HG02571 (cell line): ENCODE measurements at regions not wholly inside any gene's neighbourhood (a gene's known extent, or its start where the extent isn't known, plus 50 kb on each side); places are given as distances from the start of the nearest gene placed in this dataset.
"Not testable (repeated sequence)": the region's sequence is repeated elsewhere in the genome, so short reads cannot be mapped to it uniquely, and the experiment has no call there.

Source experiments
- ATAC-seq: cut with Tn5 transposase; IDR thresholded peaks from one replicate; pipeline ENCODE4 v1.9.1; 2021; ENCODE audit warnings: mild to moderate bottlenecking, moderate library complexity; ENCODE audit not compliant: unreplicated experiment

DNA sequence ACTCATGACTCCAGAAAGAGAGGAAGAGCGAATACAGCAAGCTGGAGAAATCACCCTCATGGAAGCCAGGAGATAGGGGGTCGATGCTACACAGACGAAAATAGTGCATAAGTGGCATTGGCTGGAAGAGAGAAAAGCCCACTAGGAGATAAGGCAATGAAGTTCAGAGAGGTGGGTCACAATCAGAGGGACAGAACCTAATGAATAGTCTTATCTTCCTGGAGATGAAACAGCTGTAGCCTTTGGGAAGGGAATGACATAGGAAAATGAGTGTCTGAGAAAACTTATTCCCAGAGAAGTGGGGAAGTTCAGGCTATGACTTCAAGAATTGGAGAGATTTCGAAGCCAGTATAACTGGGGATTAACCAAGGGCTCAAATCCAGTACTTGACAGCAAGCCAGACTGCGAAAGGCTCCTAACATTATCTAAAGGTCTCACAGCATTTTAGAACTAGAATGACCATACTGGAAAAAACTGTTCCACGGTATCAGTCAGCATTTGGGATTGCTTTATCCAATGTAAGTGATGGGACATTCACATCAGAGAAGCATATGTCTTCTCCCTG, 211.1 kb downstream of the ZNF365 start:
- no peak for ATAC-seq

DNA sequence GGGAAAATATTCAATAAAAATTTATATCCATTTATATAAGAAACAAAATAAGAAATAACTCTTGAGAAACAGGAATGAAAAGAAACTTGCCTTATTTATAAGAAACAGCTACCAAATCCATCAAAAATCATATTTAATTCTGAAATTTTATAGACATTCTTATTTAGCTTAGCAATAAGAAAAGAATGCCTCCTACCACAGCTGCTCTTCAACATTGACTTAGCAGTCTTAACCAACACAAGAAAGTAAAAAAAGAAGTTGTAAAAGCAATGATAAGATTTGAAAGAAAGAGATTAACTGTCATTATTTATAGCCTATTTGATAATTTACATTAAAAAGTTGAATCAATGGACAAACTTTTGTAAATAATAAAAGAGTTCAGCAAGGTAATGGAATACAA, 212.8 kb downstream of the ZNF365 start:
- no peak for ATAC-seq

DNA sequence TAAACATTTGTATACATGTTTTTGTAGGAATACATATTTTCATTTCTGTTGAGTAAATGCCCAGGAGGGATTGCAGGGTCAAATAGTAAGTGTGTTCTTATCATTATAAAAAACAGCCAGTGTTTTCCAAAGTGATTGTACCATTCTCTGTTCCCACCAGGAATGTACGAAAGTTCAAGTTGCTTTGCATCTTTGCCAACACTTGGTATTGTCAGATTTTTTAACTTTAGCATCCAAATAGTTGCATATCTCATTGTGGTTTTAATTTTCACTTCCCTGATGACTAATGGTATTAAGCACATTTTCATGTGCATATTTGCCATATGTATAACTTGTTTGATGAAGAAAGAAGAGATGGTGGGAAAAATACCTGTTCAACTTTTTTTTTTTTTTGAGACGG, 213.9 kb downstream of the ZNF365 start:
- ATAC-seq = no peak

DNA sequence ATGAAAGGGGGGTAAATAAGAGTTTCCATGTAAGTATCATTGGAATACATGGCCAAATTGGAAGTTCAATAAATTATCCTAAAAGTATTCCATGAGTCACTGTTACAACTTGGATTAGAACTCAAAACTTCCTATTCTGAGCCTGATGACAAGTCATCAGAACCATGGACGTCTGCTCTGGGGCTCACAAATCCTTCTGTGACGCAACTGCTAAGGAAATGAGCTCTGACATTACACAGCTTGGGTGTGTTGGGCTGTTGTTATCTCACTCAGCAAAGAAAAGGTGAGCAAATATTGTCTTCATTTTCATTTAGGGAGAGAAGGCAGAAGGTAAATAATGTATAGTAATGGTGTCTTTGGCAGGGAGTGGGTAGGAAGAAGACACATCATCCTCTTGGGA, 214.8 kb upstream of the ADO start:
- no peak for ATAC-seq

DNA sequence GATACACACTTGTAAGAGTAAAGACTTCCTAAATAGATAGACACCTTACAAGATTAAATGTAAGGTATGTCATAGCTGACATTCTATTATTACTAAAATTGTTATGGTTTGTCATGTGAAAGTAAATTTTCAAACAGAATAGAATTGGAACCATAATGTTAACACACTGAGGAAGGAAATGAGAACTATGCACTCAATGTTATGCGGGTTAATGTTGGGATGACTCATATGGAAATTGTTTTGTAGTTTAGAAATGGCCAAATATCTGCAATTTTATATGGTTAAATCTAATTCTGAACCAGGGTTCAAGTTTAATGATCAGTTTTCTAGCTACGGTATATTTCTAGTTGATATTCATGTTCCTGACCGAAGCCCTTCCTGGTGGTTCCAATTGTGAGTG, 214.2 kb upstream of the ADO start:
- no peak for ATAC-seq

DNA sequence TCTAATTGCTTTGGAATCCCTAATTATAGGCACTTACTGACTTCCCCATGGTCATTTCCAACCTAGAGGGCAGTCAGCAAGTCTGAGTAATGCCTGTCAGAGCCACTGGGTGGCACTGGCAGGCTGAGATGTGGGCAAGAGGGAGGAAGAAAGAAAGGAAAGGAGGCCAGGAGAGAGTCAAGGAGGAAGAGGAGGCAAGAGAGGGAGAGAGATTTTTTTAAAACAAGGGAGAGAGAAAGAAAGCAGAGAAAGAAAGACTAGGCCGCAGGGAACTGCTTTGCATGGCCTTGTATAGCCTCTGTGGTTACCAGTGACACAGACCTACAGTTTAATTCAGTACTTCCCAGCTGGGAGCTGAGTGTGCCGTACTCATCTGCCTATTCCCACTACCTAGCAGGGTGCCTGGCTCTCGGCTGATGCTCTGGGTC, 210.4 kb upstream of the ADO start:
- ATAC-seq = peak; percentile 71

DNA sequence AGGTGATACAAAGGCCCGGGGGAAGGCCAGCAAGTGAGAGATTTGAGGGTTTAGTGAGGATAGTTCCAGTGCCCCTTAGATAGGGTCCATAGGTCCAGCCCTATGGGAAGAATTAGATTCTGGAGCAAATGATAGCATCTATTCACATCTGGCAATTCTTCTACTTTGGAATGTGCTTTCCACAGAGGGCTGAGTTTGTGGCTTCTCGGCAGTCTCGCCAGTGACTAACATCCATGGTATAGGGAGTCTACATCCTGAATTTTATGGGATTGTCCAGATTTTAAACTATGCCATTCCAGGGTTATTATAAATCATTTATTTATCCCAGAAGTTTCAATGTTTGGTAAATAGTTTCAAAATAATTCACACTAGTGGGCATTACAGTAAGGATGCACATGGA, 207.3 kb upstream of the ADO start:
- ATAC-seq = no peak

DNA sequence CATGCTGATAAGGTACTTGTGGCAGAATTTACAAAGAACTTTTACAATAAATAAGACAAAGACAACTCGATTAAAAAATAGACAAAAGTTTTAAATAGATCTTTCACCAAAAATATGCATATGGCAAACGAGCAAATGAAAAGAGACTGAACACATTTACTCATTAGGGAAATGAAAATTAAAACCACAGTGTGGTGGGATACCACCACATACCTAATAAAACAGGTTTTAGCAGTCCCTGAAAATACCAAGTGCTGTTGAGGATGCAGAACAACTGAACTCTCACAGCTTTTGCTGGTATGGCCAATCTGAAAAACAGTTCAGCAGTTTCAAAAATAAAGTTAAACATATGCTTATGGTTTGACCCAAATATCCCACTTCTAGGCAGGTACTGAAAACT, 205.4 kb upstream of the ADO start:
- no peak for ATAC-seq

DNA sequence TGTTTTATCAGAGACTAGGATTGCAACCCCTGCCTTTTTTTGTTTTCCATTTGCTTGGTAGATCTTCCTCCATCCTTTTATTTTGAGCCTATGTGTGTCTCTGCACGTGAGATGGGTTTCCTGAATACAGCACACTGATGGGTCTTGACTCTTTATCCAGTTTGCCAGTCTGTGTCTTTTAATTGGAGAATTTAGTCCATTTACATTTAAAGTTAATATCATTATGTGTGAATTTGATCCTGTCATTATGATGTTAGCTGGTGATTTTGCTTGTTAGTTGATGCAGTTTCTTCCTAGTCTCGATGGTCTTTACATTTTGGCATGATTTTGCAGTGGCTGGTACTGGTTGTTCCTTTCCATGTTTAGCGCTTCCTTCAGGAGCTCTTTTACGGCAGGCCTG, 198.0 kb upstream of the ADO start:
- ATAC-seq = not testable (repeated sequence)

DNA sequence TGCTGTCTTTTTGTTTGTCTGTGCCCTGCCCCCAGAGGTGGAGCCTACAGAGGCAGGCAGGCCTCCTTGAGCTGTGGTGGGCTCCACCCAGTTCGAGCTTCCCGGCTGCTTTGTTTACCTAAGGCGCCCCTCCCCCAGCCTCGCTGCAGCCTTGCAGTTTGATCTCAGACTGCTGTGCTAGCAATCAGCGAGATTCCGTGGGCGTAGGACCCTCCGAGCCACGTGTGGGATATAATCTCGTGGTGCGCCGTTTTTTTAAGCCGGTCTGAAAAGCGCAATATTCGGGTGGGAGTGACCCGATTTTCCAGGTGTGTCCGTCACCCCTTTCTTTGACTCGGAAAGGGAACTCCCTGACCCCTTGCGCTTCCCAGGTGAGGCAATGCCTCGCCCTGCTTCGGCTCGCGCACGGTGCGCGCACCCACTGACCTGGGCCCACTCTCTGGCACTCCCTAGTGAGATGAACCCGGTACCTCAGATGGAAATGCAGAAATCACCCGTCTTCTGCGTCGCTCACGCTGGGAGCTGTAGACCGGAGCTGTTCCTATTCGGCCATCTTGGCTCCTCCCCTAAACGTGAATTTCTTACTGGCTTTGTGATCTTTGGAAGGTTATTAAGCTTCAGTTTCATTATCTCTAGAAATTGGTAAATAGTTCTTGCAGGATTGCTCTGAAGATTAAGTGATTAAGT, 196.2 kb upstream of the ADO start:
- ATAC-seq = not testable (repeated sequence)

DNA sequence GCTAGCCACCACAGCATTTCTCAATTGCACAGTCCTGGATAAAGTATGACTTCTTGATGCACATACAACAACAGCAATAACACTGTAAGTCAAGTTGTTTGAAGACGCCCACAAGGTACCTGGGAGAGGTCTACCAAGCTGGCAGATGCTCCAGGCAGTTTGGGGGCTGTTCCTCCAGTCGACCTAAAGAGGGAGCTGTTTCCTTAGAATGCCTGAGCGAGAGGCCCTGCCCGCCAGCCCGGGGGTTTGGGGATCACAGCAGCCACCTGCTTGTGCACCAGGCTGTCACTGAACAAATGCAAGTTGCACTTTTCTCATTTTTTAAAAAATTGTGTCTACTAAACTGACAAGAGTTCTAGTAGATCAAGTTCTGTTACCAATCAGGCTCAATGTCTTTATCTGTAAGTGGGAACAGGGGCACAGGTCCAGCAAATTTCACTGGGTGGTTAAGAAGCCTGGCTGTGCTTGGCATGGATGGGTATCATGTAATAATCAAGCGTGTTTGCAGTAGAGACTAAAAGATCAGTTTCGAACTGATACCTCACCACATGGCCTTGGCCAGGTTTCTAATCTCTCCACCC, 193.8 kb upstream of the ADO start:
- ATAC-seq = peak; percentile 67

DNA sequence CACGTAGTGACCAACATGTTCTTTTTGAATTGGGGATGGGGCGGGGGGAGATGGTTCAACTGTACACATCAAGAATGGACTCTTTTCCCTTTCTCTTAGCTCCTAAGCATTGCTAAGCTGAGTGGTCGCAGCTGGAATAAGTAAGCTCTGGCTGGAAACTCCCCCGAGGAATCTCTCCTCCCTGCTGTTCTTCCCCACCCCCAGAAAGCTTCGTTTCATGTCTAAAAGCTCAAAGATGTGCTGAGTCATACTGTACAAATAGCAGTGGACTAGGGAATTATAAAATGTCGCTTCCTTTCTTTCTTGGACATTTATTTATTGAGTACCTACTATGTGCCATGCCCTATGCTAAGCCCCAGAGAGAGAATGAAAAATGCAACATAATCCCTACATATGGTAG, 191.1 kb upstream of the ADO start:
- ATAC-seq = no peak

DNA sequence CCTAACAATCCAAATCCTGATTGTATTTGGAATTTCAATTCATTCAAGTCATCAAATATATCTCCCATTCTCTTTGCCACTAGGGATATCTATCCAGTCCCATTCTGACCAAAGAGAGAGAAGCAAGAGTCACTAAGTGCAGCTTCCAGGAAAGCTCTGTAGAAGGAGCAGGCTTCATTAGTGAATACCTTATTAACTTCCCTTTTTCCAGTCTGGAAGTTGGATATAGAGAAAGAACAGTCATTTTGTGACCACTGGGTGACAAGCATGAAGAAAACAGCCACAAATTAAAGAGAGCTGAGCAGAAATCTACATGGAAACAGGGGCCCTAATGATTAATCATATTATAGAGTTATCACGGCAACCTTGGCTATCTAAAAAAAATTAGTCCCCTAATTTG, 190.7 kb upstream of the ADO start:
- no peak for ATAC-seq

DNA sequence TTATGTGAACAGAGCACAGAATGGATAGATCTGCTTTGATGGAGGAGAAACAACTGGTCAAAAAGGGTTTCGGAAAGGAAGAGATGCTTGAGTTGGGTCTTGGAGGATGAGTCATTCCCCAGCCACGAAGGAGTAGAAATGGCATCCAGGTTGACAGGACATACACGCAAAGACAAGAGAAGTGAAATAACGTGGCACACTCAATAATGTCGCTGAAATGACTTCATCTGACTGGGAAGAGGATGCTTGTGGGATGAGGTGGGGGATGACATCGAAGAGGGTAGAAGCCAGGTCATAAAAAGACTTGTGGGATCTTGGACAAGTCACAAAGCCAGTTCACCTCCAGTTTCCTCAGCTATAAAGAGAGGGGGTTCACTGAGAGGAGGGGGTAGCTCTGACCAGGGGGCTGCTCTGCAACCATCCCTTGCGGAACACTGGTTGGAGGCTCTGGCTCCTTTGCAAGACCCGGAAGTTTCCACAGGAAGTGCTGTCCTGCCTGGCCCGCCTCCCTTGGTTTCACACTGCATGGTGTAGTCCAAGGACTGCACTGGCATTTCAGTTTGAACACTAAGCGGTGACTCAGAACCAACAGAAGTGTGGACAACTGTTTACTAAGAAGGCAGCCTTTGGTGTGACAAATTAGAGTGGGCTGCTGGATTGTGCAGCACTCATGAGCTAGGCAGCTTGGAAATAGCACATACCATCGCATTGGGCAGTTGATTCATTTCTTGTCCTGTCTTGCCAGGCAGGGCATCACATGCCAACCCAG, 189.9 kb upstream of the ADO start:
- peak; percentile 41 for ATAC-seq

DNA sequence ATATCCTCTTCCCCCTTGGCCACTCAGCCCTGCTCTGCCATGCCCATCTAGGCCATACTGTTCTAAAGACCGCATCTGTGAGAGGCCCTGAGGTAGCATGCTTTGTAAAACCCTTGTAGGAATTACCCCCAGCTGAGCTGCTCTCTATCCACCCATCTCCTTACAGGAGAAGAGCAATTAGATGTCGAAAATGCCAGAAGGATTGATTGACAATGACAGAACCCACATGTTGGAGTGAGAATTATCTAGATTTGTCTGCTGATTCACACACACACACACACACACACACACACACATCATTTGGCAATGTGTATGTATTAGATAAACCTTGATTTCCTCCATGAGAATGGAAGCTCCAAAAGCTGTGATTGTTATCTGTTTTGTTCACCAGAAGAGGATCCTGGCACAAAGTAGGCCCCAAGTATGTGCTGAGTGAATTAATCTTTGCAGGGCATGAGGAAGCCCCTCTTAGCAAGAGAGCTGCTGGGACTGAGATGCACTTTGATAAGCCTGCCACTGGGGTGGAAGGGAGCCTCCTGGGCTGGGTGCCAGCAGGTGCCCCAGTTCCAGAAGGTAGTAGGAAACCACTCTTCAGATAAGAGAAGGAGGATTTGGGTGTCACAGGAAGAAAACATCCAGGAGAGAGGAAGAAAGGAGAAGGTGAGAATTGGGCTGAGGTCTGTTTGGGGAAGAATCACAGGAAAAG, 187.5 kb upstream of the ADO start:
- no peak for ATAC-seq

DNA sequence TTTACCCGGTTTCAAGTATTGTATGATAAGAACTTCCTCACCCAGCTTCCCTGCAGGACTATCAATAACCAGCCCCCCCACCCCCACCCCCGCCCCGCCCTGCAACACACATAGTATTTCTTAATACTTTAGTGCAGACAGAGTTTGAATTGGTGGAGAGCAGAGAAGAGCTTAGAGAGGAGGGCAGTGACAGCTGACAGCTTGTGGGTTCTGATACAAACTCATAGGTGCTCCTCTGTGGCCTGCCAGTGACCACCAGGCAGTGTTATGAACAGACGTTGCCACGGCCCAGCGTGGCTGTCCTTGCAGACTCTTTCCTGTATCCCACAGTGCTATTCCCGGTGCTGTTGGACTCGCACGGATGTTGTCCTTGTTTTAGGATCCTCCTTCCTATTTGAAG, 186.9 kb upstream of the ADO start:
- no peak for ATAC-seq

DNA sequence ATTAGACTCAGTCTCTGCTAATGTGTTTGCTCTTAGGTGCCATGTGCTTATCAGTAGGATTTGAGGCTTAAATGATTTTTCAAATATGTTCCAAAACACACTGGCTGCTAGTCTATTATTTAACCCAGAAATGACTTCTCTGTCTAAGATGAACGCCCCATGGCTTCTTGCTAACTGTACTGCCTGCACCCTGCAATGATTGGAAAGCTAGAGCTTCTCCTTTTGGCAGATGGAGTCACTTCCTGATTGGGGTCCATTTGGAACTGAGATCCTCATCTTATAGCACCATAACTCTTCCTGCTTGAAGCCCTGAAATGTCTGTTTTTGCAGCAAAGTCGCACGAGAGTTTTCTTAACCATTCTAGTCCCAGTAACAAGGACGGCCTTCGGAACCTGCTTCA, 186.5 kb upstream of the ADO start:
- ATAC-seq = no peak

DNA sequence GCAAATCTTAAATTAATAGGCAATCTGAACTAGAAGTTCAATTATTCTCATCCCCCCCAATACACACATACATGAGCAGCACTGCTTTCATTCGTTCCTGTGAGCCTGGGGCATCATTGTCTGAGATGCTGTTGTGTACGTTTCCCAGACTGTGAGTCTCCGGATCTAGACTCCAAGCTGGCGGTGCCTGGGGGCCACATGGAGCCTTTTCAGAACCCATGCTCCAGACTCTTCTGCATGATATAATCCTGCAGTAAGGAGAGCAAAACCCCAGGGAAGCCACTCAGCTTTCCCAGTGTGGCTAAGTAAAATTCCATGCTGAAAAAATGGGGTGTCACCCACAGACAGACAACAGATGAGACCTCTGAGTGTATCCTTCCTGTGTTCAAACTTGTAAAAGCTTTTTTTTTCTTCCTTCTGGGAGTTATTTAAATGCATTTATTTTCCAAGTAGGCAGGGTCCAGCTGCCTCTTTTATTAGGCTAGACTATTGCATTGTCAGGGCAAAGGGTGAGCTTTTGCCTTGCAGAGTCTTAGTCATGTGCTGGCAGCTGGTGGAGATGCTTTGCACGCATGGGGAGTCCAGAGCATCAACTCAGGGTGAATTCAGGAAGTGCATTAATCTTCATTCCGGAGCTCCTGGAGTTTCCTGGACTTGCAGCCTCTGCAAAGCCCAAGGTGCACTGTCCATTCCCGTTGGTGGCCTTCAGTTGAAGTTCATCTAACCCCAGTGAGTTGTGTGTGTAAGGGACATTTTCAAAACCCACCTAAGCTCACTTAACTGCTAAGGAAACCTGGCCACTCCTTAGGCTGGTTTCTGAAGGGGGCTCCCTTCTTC, 185.7 kb upstream of the ADO start:
- no peak for ATAC-seq

DNA sequence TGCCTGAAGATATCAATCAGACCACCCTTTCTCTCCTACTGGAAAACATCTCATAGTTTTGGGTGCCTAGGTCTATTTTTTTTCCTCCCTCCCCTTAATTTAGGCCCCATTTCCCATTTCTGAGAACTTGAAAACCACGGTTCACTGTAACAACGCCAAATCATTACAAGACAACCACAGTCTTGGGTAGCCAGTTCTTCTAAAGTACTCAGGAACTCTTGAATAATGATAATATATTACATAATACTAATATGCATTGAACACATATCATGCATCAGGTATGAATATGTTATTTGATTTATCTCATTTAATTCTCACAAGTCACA, 185.1 kb upstream of the ADO start:
- no peak for ATAC-seq

DNA sequence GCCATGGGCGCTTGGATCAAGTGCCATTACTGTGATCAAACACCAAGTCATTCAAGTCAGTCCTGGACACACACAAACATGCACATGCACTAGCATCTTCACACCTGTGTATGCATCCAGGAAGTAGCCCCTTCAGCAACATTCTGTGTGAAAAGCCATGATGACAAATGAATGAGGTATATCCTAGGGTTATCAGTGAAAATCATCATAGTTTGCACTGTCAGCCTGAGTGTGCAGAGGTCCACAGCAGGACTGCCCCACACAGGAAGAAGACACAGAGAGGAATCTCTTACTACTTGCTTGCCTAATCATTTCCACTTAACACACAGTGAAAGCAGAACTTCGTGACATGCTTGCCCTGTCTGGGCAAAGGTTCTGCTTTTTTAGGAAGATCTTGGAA, 184.0 kb upstream of the ADO start:
- no peak for ATAC-seq

DNA sequence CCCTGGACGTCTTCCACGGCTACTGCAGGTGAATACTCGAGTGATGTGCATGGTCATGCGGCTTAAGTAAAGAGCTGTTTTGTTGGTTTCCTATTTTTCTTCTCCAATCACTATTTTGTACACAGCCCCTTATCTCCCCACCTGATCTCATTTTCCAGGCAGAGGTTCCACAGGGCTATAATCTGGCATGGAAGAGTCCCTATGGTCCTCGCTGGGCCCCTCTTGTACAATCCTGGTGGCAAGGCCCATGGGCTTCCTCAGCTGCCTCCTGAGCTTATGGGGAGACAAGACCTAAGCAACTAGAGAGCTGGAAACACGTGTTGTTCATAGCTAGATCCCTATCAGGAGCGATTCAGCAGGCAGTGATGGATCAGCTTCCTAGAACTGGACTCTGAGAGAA, 181.3 kb upstream of the ADO start:
- no peak for ATAC-seq
